GM12872 (cell line): ENCODE measurements at regions not wholly inside any gene's neighbourhood (a gene's known extent, or its start where the extent isn't known, plus 50 kb on each side); places are given as distances from the start of the nearest gene placed in this dataset.

Experiments
- TF ChIP-seq, protein P1 (sequence below): IDR thresholded peaks from 3 replicates; pipeline ENCODE4 v1.5.1; 2011; ENCODE audit warnings: low read depth, mild to moderate bottlenecking, low read length, moderate library complexity; ENCODE audit not compliant: insufficient read depth

DNA sequence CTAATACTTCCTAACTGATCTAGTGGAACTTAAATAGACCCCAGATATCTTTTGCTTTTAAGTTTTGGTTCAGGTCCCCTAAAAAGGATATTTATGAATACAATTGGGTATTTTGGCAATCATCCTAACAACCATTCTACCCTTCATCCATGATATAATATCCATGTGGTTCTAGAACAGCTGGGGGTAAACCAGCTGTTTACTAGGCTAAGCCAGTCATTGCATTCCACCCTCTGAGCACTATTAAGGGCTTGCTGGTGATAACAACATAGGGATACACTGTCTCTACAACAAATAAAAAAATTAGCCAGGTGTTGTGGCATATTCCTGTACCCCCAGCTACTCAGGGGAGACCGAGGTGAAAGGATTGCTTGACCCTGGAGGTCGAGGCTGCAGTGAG lies 54.8 kb upstream of the MAPK10 start:
- TF ChIP-seq, protein P1, sequence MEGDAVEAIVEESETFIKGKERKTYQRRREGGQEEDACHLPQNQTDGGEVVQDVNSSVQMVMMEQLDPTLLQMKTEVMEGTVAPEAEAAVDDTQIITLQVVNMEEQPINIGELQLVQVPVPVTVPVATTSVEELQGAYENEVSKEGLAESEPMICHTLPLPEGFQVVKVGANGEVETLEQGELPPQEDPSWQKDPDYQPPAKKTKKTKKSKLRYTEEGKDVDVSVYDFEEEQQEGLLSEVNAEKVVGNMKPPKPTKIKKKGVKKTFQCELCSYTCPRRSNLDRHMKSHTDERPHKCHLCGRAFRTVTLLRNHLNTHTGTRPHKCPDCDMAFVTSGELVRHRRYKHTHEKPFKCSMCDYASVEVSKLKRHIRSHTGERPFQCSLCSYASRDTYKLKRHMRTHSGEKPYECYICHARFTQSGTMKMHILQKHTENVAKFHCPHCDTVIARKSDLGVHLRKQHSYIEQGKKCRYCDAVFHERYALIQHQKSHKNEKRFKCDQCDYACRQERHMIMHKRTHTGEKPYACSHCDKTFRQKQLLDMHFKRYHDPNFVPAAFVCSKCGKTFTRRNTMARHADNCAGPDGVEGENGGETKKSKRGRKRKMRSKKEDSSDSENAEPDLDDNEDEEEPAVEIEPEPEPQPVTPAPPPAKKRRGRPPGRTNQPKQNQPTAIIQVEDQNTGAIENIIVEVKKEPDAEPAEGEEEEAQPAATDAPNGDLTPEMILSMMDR: no peak

DNA sequence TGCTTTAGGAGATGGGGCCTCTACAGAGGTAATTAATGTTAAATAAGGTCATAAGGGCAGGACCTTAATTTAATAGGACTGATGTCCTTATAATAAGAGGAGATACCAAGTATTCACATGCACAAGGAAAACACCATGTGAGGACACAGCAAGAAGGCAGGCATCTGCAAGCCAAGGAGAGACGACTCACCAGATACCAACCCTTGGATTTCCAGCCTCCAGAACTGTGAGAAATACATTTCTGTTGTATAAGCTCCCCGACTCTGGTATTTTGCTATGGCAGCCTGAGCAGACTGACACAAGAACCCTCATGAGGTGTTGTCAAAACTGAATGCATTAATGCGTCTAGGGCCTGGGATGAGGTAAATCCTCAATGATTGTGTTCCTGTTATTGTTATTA lies 56.2 kb upstream of the MAPK10 start:
- TF ChIP-seq, protein P1: no peak

DNA sequence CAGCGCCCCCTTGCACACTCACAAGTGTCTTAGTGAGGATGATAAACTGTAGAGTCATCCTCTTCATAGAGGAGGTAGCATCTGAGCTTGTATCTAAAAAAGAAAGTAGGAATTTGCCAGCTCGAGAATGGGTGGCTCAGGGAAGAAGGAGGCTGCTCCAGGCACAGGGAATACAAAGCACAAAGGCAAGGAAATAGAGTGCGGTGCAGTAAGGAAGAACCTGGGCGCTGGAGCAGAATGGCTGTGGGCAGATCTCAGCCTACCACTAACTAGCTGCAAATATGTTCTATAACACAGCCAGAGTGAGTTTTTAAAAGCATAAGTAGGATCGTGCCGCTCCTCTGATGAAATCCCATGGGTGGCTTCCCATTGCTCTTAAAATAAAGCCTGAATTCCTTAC lies 61.6 kb upstream of the MAPK10 start:
- TF ChIP-seq, protein P1: no peak

- TF ChIP-seq, protein P1: no peak
Observed at GRCh38 chr4:86431543-86432116, 71.8 kb upstream of the MAPK10 start.

DNA sequence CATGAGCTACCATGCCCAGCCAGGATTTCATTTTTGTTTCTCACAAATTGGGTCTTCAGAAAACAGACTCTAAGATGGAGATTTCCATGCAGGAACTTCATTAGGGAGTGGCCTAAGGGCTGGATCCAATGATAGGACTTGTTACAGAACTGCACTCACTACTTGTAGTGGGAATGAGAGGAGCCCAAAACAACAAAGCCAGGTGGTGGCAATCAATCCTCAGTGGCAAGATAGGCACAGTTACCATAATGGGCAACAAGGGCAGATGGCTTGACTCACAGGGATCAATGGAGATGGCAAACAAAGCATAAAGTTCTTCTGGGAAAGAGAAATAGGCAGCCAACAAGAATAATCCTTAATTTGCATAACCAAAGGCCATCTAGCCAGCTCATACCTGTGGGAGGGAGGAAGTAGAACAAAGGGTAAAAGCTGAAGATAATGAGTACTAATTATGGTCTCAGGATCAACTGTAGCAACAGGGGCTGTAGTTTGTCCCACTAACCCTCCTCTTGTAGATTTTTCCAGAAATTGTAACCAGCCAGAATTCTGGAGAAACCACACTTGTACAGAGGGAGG lies 72.8 kb upstream of the MAPK10 start:
- TF ChIP-seq, protein P1: no peak

GRCh38 chr4:86439293-86439692 lies 79.4 kb upstream of the MAPK10 start:
- TF ChIP-seq, protein P1: no peak

DNA sequence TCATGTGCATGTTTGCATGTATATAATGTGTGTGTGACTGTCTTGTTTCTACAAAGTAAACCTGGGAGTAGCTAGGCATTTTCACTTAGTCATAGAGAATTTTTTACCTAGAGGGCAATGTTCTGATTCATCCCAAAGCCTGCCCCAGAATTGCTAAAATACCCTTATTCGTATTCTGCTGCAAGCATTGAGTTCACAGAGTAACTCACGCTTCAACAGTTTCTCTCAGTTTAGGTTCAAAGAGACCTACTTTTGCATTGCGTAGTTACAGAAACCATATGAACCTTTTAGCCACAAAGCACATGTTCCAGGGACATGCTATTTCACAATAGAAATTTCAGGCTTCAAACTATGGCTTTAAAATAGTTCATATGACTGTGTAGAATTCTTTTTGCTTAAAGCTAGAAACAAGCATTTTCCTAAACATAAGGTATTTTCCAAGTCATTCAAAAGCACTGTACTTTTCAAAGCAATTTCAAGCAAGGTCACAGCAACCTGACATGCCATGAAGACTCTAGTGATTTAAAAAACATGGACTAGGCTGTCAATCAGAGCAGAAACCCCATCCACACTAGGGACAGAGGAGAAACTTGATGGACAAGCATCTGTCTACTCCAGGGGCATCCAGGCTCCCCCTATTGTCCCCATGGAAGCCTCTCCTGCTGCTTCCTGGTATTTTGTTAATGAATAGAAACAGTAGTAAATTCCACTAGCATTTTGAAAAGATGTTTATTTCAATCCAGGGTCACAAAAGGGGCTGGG lies 81.5 kb upstream of the MAPK10 start:
- TF ChIP-seq, protein P1: no peak
